ENCODE measurements at regions not wholly inside any gene's neighbourhood (a gene's known extent, or its start where the extent isn't known, plus 50 kb on each side); places are given as distances from the start of the nearest gene placed in this dataset.
"Not testable (repeated sequence)": the region's sequence is repeated elsewhere in the genome, so short reads cannot be mapped to it uniquely, and the experiment has no call there.

DNA sequence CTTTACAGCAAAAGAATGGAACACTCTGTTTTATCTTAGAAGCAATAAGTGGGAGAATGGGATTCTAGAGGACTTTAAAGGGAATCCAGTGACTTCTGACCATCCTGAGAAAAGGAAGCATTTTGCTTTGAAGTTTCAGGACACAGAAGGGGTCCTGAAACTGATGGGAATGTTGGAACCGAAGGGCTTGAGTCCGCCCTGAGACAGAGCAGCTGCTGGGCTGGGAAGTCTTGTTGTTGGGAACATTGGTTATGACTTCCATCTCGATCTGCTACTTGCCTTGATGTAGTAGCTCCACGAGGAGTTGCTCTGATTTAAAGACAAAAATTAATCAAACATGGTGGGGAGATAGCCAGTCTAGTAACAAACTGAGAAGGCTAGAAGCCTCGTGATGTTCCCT lies 177.6 kb downstream of the JCAD start:
- no peak for DNase-seq (ENCODE audit: low read depth)

DNA sequence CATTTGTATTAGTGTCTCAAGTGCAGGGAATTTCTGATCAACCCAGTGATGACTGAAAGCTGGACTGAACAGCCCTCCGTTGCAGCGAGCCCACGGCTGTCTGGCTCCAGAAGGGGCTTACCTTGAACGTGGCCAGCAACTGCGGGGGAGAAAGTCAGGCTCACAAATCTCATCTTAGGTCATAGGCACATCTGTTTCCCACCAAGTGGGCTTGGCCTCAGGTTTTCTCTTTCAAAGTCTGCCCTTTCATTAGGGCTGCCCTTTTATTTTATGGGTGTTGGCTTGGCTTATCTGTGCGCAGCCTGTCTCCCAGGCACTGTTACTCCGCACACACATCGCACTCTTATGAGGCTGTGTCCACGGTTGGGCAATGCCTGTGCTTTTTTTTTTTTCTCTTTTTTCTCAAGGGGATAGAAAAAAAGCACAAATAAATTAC lies 178.0 kb downstream of the JCAD start:
- peak; percentile 53 for DNase-seq (ENCODE audit: low read depth)

DNA sequence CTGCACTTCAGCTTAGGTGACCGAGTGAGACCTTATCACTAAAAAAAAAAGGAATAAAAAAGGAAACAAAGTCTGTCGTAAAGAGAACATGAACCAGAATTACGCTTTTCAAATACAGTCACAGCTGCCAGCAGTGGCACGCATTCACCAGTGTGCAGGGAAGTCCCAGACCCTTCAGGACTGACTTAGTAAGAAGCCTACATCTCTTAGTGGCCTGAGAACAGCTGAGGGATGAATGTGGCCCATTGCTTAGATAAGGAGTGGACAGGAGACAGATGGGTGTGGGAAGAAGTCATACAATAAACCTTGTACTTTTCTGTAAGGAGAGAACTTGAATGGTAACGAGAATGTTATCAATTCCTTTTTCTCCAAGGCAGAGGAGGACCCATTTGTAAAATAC lies 178.5 kb downstream of the JCAD start:
- DNase-seq (ENCODE audit: low read depth), result no peak

DNA sequence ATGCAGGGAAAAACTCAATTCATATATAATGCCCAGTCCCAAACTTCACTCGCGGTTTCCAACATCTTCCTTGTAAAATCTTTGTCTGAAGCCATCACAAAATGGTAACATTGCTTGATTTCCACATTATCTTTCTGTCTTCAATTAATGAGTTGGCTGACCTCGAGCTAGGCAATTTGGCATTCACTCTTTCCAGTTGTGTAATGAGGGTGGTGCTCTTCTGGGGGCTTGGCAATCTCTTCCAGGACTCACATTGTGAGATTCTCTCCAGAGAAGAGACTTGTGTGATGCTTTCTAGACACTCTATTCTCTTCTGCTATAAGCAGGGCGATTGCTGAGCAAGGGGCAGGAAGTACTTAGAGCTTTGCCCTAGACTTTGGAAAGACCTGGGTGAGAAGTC lies 179.5 kb downstream of the JCAD start:
- peak; percentile 52 for DNase-seq (ENCODE audit: low read depth)

DNA sequence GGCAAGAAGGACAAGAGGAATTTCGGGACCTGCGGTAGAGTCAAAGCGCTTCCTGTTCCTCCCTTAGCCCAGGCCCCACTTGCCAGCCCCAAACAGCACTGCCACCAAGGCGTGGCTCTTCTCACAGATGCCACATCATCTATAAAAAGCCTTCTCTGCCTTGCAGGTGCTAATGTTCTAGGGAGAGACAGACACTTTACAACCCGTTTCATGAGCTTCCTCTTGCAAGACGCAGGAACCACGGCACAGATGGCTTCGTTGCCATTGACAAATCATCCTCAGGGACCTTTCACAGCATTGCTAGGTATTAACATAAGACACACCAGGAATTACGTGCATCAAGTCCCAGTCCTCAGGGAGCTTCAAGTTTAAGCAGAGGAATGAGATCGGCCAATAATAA lies 180.9 kb downstream of the JCAD start:
- DNase-seq (ENCODE audit: low read depth), result no peak

DNA sequence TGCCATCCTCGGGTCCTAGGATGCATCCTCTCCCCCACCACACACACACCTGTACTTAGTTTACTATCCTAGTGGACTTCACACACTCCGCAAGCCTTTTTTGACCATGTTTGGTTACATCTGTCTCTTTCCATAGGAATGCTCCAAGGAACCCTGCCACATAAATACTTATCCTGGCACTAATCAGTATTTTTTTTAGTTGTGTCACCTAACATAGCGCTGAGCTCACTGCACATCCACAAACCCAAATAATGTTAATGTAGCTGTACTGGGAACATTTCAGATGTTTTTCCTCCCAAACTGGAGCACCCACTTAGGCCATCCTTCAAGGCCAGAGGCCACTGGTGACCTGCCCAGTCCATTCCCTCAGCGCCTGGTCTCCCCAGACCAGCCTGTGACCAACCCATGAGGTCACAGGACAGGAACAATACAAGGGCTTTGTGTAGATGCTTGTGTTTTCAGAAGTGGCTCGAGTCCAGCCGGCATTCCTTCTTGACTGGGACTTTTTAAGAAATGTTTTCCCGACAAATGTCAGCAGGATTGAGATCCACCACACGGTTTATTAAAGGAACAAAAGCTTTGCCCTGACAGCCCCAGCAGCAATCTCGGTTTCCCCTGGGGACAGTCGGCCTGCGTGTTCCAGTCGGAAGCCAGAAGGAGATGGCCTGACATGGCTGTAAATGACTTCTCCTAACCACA lies 181.4 kb downstream of the JCAD start:
- DNase-seq (ENCODE audit: low read depth), result no peak

DNA sequence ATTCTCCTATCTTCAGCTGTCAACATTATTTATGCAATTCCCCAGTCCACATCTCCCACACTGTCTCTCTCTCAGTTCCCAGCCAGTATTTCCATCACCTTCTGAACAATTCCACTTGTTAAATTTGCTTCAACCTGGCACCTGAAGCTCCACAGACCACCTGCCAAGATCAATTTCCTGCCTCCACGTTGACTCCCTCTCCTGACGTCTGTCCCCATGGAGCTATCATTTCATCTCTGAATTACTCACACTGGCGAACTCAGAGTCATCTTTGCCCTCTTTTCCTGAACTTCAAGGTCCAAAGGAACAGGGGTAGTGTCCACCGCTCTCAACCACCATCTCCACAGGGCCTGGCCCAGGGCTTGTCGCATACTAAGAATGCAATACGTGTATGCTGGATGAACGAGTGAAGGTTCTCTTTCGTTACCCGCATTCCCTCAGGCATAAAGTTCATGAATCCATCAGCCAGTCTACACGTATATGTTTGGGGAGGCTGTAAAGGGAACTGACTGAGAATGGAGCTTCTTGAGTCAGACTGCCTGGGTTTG lies 183.3 kb downstream of the JCAD start:
- DNase-seq (ENCODE audit: low read depth), result no peak

DNA sequence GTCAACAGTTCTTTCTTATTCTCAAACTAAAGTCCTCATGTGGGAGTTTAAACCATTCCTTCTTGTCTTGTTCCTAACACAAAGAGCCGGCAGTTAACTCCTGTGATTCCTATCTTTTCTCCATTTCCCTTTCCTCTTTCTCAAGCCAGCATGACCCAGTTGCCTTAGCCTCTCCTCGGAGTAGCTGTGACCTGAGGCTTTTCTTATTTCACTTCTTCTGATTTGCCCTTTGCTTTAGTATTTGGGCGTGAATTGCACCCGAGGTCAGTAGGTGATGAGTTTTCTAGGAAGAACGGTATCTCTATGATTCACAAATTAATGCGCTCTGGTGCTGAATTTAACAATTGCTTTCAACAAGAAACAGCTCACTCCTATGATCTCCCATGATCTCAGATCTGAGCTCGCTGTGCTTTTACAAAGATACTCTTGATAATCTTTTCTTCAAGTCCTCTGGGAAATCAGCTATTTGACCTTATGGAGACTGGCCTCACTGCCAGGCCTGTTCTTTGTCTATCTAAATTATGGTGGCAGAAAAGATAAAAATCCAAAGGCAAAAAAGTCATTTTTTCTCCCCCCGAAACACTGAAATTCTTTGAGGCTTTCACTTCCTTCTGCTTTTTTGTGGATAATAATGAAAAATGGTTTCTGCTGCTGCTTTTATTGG lies 184.6 kb downstream of the JCAD start:
- DNase-seq (ENCODE audit: low read depth), result no peak

DNA sequence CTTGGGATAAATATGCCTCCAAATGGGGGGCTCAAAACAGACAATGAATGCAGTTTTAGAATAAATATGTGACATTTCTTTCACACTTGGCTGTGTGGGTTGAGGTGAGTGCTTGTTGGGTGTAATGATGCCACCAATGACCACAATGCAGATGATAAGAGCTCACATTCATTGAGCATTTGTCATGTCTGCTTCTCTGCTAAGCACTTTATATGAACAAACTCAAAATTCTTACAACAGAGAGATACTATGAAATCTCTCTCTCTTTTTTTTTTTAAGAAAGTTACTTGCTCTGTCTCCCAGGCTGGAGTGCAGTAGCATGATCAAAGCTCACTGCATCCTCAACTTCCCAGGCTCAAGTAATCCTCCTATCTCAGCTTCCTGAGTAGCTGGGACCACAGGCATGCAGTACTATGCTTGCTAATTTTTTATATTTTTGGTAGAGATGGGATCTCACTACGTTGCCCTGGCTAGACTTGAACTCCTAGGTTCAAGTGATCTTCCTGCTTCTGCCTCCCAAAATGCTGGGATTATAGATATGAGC lies 185.4 kb downstream of the JCAD start:
- no peak for DNase-seq (ENCODE audit: low read depth)

DNA sequence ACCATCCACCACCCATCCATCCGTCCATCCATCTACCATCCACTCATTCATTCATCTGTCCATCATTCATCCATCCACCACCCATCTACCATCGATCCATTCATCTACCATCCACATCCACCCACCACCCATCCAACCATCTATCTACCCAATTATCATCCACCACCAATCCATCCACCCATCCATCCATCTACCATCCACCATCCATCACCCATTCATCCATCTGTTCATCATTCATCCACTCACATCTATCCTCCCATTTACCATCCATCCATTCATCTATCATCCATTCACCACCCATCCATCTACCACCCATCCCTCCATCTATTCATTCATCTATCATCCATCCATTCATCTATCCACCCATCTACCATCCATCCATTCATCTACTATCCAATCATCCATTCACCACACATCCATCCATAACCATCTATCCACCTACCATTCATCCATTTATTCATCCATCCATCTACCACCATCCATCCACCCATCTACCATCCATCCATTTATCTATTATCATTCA lies 188.8 kb downstream of the JCAD start:
- no peak for DNase-seq (ENCODE audit: low read depth)

DNA sequence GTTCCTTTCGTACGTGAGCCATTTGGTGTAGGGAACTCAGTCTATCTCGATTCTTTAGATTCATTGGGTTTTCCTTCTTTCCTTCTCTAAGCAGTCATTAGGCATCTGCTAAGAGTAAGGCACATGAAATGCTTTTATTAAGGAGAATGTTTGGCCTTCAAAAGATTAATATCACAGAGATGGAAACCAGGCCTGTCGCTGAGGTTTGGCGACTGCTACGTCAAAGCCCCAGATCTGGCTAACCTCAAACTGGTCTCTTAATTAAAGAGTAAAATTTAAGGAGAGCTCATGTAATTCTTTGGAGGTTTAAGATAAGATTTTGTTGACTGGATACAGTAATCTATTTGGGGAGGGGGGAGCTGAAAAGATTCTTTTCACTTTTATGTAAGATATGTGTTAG lies 189.8 kb downstream of the JCAD start:
- no peak for DNase-seq (ENCODE audit: low read depth)

DNA sequence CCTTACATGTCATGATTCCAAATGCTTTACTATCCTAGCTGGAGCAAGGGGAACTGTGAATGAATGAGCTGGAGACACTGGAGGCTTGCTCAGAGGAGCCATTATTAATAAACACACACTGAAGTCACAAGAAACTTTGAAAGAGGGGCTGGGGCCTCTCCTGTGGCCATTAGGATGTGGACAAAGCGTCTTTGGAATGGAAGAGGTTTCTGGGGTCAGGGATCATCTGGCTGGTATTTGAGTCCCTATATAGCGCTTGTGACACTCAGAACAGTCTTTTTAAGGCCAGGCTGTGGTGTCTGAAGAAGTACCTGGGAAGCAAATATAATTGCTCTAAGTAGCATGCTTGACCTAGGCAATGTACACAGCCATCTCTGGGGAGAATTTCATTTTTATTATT lies 193.0 kb downstream of the JCAD start:
- DNase-seq (ENCODE audit: low read depth), result no peak

DNA sequence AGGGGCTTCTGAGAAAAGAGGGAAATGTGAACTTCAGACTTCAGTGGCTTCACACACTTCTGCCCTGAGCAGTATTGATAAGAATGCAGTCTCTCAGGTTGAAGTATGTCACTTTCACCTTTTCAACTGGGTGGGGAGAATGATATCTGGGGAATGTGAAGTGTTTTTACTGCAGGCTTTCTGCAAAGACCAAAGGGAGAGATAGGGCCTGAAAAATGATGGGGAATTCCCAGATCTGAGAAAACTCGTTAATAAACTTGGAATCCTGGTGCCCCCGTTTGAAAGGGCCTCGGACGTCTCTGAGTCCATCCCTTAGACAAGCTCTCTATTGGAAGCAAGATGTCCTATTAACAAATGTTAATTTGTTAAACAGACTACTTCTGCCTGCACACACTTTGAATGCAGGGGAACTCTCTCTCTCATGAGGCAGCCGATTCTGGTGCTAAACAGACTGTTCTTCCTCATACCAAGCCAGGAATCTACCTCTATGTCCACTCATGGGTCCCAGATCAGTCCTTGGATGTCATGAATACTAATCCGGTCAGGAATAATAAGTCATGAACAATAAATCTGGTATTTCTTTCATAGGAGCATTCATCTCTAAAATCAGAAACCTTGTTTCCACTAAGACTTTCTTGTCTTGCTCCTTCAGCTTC lies 193.6 kb downstream of the JCAD start:
- DNase-seq (ENCODE audit: low read depth), result no peak

DNA sequence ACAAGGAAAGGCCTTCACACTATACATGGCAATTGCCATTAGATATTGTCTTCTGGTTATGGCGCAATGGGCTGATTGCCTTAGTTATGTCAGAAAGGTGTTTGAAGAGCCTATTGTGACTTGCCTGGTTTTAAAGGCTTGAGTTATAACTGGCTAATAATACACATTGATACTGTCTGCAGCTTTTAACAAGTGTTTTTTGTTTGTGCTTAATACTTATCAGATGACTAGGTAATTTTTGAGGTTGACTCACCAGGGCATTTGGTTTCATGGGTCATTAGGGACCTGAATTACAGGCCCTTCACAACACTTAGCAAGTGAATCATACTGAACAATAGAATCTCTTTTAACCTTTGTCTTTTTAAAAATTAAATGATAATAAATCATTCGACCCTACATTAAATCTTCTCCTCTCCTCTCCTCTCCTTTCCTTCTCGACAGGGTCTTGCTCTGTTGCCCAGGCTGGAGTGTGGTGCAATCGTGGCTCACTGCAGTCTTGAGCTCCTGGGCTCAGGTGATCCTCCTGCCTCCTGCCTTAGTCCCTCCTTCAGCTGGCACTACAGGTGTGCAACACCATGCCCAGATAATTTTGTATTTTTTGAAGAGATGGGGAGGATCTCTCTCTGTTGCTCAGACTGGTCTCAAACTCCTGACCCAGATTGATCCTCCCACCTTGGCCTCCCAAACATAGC lies 196.3 kb downstream of the JCAD start:
- DNase-seq (ENCODE audit: low read depth), result peak; percentile 75

DNA sequence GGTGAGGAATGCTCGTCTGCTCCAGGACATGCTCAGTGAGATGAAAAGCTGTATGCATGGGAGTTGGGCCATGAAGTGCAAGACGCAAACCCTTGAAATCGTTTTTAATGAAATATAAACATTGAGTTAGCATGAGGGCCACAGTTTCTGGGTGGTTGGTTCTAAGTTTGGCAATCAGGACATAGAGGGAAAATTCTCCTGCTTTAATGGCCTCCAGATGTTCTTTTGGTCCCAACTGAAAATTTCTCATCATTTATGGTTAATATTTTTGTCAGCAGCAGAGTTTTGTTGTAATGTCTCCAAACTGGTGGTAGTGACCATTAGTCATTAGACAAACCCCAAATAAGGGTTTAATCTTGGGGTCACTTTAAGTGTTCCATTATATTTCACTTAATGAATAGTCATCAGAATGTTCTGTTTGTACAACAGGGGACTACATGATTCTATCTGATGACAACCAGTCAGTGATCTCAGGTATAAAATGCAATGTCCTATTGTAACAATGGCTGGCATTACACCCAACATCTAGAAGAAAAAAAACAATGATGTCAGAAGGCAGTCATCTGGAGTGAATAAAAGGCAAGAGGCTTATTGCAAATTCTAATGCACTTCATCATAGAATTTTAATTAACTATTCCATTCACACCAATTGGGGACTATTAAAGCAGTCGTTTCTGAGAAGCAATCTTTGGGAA lies 197.4 kb downstream of the JCAD start:
- DNase-seq (ENCODE audit: low read depth), result peak; percentile 93

DNA sequence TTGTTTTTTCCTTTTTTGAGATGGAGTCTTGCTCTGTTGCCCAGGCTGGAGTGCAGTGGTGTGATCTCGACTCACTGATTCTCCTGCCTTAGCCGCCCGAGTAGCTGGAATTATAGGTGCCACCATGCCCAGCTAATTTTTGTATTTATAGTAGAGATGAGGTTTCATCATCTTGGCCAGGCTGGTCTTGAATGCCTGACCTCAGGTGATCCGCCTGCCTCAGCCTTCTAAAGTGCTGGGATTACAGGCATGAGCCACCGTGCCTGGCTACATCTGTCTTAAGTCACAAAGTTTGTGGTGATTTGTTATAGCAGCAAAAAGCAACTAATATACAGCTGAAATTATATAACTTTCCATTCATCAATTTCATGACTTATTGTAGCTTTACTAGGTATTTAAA lies 198.2 kb downstream of the JCAD start:
- DNase-seq (ENCODE audit: low read depth), result not testable (repeated sequence)

DNA sequence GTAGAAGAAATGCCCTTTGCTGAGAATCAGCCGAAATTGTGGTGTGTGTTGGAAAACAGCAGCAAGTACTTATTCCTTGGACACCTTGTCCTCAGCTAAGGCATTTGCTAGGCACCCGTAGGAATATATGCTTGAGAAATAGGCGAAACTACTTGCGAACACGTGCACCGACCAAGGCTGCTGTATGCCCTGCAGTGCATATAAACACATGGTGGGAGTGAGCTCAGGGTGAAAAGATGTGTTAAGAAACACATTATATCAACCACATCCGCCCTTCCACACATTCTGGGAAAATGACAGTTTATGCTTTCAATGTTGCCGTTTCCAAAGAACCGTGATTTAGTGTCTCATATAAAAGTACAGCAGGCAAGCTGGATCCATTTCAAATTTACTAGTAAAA lies 199.2 kb downstream of the JCAD start:
- DNase-seq (ENCODE audit: low read depth), result peak; percentile 65

DNA sequence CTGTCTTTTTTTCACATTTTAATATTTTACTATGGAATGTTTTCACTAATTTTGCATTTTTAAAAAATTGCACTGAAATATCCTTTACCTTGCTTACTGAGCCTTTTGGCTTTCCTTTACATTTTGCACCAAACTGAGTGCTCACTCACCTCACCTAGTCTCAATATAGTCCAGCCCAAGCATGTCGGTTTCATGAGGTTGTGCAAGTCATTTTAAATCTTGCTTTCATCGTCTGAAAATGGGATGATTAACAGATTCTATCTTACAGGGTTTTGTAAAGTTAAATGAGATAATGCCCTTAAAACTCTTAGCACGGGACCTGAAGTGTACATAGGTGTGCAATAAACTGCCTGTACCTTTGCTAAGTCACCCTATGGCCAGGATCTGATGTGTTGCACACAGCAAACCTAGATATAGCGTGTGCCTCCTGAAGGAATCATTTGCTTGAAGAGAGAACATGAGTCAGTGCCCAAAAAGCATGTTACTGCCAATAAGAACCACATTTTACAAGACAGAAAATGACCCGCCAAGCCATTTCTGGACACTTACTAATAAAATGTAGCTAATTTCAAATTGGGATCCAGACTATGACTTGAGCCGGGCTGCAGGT lies 199.8 kb downstream of the JCAD start:
- DNase-seq (ENCODE audit: low read depth), result peak; percentile 46

DNA sequence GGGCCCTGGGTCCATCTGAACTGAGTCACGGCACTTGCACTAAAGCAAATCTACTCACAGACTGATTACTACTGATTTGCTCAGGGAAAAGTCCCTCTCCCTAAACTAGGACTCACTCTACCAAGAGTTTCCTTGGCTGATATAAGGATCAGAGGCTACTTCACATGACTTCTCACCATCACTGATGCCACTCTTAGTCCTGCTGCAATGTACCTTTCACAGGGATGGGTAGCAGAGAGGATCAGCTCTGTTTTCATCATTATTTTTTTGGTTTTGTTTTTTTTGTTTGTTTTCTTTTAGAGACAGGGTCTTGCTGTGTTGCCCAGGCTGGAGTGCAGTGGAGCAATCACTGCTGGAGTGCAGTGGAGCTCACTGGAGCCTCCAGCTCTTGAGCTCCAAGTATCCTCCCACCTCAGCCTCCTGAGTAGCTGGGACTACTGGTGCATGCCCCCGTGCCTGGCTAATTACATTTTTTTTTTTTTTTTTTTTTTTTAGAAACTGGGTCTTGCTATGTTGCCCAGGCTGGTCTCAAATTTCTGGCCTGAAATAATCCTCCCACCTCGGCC lies 200.6 kb downstream of the JCAD start:
- no peak for DNase-seq (ENCODE audit: low read depth)

DNA sequence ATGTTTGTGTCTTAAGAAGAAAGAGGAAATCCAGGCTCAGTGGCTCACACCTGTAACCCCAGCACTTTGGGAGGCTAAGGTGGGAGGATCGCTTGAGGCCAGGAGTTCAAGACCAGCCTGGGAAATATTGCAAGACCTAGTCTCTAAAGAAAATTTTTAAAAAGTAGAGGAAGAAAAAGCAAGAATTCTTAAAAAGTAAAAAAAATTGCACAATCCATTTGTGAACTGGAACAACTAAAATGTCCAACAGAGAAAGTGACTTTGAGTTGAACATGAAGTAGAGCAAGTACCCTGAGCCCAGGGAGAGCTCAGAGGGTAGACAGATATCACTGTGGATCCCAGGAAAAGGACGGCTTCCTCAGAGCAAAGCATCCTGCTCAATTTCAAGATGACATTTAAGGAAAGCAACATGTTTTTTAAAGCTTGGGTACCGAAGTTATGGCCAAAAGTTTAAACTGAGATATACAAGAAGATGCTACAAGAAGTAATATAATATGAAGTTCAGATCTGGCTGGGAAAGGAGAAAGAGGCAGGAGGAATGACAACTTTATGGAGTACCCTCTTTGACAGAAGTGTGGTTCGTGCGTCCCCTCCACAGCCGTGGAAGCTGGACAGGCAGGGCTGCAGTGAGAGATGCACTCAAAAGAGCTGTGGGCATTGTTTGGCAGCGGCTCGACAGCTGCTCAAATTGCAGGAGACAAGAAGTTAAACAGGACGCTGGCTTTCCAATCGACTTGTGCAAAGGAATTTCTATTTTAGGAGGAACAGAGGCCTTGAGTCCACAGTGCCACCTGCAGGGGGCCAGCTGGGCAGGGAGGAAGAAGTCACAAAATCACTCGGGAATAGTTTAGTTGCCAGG lies 201.3 kb downstream of the JCAD start:
- DNase-seq (ENCODE audit: low read depth), result peak; percentile 85
